DND-41 (cell line): ENCODE measurements at regions not wholly inside any gene's neighbourhood (a gene's known extent, or its start where the extent isn't known, plus 50 kb on each side); places are given as distances from the start of the nearest gene placed in this dataset.

Source experiments
- EZH2 ChIP-seq: IDR thresholded peaks from 3 replicates; pipeline ENCODE4 v1.6.1; 2012; ENCODE audit warnings: borderline replicate concordance, low read depth, mild to moderate bottlenecking, moderate library complexity, low read length, inconsistent platforms; ENCODE audit not compliant: severe bottlenecking
- TF ChIP-seq, protein P1 (sequence below): IDR thresholded peaks from 2 replicates; pipeline ENCODE4 v1.5.1; 2012; ENCODE audit warnings: borderline replicate concordance, low read length, moderate library complexity, mild to moderate bottlenecking; ENCODE audit not compliant: poor library complexity, severe bottlenecking; ENCODE audit errors: extremely low read depth

DNA sequence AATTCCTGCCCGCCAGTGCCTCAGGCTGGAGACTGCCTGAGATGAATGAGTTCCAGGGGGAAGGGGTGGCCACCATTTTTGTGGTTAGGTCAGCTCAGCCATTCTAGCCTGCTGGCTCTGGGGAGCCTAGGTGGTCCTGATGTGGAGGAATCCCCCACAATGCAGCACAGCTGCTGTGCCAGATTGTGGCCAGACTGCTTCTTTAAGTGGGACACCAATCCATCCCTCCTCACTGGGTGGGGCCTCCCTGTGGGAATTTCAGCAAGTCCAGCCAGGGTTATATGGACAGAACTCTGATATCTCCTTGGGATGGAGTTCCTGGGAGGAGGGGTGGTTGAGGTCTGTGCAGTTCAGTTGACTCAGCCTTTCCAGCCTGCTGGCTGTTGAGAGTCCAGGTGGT, 51.2 kb upstream of the DAP start:
- TF ChIP-seq EZH2: no peak
- TF ChIP-seq, protein P1, sequence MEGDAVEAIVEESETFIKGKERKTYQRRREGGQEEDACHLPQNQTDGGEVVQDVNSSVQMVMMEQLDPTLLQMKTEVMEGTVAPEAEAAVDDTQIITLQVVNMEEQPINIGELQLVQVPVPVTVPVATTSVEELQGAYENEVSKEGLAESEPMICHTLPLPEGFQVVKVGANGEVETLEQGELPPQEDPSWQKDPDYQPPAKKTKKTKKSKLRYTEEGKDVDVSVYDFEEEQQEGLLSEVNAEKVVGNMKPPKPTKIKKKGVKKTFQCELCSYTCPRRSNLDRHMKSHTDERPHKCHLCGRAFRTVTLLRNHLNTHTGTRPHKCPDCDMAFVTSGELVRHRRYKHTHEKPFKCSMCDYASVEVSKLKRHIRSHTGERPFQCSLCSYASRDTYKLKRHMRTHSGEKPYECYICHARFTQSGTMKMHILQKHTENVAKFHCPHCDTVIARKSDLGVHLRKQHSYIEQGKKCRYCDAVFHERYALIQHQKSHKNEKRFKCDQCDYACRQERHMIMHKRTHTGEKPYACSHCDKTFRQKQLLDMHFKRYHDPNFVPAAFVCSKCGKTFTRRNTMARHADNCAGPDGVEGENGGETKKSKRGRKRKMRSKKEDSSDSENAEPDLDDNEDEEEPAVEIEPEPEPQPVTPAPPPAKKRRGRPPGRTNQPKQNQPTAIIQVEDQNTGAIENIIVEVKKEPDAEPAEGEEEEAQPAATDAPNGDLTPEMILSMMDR: no peak
